GM23248 (cell line): ENCODE measurements at regions not wholly inside any gene's neighbourhood (a gene's known extent, or its start where the extent isn't known, plus 50 kb on each side); places are given as distances from the start of the nearest gene placed in this dataset.

Experiments used
- EZH2 ChIP-seq: fragments of 200-600 bp; sonication (generic); IDR thresholded peaks from 2 replicates; pipeline ENCODE4 v1.6.1; 2018; ENCODE audit warnings: antibody characterized with exemption, mild to moderate bottlenecking; ENCODE audit not compliant: insufficient read depth, poor library complexity, severe bottlenecking
- EZH2phosphoT487 ChIP-seq: fragments of 200-600 bp; sonication (generic); IDR thresholded peaks from 2 replicates; pipeline ENCODE4 v1.6.1; 2018; ENCODE audit warnings: antibody characterized with exemption, moderate library complexity, mild to moderate bottlenecking, low read depth; ENCODE audit not compliant: insufficient read depth

DNA sequence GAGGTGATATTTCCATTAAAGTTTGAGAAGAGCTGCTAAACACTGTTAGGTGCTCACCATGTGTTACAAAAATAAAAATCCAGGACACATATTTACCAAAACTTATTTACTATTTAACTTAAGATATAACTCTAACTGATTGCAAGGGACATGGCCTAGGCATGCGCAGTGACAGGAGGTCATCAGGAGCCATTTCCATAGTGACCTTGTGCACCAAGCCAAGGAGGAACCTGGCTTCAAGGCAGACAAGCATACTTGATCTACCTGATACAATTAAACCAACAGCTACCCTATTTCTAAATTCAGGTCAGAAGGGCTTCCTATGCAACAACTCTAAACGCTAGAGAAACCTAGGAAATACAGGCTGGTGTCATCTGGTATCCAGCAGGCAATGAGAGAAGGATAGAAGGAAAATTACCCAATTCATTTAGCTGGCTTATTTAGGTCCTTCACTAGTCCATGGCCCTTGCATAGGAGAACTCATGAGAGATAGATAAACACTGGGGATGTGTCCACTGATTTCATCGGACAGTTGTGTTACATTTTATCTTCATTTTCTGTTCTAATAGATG, 134.4 kb downstream of the FOXB1 start:
- no peak for TF ChIP-seq EZH2
- TF ChIP-seq EZH2phosphoT487 = no peak
